Tongue (tissue), 1 donor: ENCODE measurements at regions not wholly inside any gene's neighbourhood (a gene's known extent, or its start where the extent isn't known, plus 50 kb on each side); places are given as distances from the start of the nearest gene placed in this dataset.
A peak's percentile ranks its signal among the peaks of the same experiment; 100 is the strongest.
"Not testable (repeated sequence)": the region's sequence is repeated elsewhere in the genome, so short reads cannot be mapped to it uniquely, and the experiment has no call there.

Experiments
- DNase-seq: peaks from one replicate; pipeline ENCODE4 v3.0.0-alpha.2; 2015

DNA sequence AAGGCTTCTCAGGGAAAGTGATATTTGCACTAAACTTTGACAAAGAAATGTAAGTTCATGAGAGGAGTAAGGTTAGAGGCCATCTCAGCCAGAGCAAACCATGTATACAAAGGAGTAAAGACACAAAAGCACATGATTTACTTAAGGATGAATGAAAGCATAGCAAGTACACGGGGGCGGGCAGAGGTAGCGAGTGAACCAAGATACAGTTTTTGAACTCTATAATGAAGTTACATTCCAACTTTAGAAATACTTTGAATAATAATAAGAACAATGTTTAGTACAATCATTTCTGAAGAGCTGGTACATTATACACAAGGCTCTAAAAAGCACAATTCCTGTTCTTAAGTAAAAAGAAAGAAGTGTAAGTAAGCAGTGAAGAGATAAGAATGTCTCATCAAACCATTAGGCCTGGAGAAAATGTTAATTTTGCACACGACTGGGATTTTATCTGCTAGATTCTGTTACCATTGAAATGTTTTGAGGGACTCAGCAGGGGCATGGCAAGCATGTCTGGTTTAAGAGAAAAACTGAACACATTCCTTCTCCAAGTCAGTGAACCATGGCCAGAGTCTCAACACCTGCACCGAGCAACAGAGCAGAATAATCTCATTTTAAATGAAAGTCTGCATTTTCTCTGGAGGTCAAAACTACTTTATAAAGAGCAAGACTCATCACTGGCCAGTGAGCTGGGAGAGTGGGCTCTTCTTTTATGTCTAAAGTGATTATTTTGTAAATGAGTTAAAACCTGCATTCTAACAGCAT lies 147.6 kb upstream of the TRPM3 start:
- no peak for DNase-seq

DNA sequence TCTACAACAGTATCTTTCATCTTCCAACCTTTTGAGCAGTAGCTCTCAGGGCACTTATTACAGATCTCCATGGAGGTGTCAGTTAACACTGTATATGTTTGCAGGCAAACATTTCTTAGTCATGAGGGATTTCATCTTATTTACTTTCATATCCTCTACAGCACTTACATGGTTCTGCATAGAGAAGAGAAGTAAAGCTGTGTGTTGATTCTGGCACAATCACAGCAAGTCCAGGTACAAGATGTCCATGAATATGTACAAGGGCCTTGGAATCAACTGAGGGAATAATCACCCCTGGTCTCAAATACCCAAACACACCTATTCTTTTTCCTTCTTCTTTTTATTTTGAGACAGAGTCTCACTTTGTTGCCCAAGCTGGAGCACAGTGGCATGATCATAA lies 142.0 kb upstream of the TRPM3 start:
- no peak for DNase-seq

DNA sequence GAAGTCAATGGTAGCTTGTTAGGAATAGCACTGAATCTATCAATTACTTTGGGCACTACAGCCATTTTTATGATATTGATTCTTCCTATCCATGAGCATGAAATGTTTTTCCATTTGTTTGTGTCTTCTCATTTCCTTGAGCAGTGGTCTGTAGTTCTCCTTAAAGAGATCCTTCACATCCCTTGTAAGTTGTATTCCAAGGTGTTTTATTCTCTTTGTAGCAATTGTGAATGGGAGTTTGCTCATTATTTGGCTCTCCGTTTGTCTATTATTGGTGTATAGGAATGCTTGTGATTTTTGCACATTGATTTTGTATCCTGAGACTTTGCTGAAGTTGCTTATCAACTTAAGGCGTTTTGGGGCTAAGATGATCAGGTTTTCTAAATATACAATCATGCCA lies 139.0 kb upstream of the TRPM3 start:
- DNase-seq, result not testable (repeated sequence)

DNA sequence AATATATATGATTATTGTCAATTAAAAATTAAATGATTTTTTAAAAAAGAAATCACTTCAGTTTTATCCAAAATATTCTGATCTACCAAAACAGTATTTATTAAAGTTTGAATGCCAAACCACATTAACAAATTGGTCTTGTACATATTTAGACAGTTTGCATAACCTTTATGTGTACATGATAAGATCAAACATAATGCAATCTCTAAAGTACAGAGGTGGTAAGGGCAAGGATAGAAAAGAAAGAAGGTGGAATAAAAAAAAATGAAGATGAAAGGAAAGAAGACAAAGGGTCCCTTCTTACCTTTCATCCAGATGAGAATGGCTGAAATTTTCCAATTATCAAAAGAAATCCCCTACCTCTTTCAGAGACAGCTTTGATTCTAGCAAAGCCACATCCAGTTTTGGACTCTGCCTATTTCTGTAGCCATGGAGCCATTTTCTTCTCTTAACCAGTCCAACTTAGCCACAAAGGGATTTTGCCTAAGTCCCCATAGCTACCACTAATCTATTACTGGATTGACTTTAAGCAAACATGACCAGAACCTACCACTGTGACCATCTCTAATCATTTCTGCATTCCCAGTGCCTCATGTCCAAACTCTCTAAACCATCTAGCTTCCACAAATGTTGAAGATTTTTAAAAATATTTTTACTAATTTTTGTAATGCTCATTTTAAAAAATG lies 133.3 kb upstream of the TRPM3 start:
- DNase-seq, result no peak

DNA sequence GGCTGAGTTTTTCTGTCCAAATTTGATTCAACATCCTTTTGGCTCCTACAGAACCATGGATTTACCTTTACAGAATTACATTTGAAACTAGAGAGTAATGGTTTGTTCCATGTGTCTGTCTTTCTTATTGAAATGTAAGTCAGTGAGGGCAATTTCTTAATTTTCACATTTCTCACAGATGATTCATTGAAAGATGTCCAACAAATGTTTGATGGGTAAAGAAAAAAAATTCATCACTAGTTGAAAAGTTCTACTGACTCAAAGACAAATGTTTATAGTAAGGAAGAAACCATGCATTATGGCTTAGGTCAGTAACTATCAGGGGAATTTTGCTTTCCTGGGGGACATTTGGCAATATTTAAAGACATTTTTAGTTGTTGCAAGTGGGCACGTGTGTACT lies 131.6 kb upstream of the TRPM3 start:
- DNase-seq, result no peak

DNA sequence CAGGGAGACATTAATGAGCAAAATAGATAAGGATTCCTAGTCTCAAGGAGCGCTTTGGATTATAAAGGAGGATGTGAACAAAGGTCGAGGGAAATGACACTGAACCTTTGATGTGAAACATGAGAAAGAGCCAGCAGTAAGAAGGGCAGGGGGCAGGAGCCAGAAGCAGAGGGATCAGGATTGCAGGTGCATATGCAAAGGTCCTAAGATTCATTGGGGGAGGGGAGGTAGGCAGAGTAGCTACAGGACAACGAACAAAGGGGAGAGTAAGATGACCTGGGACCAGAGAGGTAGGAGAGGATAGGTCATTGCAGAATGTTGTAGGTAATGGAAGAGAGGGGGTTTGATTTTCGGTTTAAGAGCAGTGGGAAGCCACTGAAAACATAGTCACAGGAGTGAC lies 129.2 kb upstream of the TRPM3 start:
- no peak for DNase-seq

DNA sequence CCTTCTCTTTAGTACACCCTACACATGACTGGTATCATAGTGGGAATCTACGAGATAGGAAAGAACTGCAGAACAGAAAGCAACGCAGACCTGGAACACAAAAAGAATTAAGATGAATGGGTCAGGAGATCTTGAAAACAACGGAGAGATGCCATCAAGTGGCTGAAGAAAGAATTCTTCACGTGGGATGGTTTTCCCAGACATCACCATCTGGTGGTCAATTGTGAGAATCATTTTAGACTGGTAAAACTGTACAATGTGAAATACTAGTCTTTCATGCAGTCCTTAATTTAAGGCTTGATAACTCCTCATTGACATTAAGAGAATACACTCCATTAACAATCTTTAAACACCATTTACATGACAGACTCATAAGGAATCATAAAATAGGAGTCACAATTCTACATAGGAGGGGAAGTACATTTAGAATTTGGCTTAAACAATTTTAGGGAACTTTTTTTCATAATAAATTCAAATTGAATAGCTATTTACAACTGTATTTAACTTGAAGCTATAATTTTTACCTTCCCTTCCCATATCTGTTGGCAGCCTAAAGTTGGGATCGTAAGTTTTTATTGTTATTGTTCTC lies 128.4 kb upstream of the TRPM3 start:
- peak; percentile 80 for DNase-seq

DNA sequence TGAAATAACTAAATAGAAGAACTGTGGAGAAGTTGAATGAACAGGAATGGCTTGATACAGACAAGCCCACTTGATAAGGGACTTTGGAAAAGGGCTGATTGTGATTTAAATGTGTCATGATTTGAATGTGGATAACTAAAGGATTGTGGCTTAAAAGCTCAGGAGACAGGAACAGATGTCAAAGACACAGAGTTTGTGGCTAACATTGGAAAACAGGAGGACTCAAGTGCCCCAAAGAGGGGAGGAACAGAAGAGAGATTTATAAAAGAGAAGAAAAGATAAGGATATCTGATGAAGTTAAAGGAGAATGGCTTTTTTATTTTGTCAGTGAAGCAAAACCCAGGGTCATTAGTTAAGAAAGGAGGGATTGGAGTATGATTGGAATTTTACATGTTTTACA lies 124.2 kb upstream of the TRPM3 start:
- no peak for DNase-seq

DNA sequence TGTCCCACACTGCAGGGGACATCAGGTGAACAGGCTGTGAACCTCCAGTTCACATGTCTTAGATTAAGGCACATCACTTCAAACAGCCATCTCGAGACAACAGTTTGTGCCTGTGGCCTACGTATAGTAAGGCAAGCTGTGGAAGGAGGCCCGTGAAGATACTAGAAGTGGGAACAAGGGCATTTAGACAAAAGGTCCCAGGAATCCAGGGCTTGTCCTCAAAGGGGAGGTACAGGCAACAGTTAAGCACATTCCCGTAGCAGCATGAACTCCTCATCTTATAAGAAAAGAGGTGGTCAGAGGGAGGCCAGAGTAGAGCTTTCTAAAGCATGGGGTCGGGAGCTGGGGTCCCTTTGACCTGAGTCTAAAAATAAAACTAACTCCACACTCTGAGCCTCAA lies 122.5 kb upstream of the TRPM3 start:
- no peak for DNase-seq

DNA sequence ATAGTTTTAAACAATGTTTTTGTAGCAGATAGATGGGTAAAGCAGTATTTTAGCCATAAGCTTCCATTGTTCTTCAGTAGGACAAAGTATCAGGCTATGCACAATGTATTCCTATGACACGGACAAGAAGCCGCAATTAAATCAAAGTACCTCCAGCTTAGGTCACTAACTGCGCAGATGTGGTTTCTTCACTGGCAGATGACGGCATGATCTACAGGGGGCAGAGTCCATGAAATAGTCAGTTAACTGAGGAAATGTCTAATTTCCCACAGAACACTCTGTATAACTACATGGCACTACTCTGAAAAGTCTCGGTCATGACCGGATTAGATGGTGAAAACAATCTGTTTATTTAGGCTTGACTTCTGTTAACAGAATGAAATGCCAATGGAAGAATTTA lies 120.7 kb upstream of the TRPM3 start:
- no peak for DNase-seq

DNA sequence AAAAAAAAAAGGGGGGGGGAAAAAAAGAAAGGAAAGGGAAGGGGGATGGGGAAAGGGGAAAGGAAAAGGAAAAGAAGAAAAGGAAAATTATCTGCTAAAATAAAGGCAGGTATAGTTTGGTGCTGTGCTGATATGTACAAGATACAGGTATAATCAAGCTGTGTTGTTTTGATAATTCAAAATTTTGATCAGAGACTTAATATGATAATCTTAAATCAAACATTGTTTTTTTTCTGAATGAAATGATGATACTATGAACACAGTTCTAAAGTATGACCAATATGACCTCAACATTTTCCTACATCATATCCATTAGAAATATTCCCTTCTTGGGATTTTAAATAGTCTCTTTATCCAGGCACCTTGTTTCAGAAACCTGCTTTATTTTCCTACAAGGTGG lies 115.6 kb upstream of the TRPM3 start:
- DNase-seq, result no peak

DNA sequence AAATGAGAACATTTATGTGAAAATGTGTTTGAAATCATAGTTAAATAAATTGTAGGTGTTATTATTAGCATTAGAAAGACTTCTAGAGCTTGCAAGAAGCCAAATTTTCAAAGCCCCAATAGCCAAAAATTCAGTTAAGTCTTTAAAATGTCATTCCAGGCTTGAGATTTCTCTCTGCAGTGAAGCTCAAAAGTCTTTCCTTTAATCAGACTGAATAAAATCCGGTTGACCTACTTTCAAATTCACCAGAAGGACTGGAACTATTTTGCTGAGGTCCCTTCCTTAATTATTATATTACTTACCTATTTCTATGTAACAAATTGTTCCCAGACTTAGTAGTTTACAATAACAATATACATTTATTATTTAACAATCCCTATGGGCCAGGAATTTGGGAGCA lies 112.2 kb upstream of the TRPM3 start:
- DNase-seq, result no peak

DNA sequence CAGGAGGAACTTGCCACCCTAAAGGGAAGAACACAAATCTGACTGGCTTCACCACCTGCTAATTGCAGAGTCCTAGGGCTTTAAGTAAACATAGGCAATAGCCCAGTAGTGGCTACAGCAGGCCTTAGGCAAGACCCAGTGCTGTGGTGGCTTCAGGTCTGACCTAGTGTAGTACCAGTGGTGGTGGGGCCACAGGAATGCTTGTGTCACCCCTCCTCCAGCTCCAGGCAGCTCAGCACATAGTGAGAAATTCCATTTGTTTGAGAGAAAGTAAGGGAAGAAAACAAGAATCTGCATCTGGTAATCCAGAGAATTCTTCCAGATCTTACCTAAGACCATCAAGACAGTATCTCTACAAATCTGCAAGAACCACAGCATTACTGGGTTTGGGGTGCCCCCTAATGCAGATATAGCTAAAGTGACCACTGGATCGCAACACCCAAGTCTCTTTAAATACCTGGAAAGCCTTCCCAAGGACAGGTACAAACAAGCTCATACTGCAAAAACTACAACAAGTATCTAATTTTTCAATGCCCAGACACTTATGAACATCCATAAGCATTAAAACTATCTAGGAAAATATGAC lies 102.6 kb upstream of the TRPM3 start:
- DNase-seq, result no peak

DNA sequence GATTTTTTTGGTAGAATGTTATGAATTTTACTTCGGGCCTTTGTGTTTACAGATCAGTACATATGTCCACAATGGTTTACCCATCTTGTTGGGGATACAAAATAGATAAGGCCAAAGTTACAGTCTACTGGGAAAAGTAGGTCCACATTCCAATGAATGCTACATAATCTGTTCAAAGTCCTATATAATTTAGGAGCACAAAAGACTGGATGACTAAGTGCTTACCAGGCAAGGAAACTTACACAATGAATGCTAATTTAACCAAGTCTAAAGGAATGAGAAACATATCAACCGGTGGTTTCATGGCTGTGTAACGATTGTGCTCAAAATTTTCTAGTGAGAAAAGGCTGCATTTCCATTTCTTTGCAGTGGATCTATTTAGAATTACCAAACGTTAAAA lies 97.4 kb upstream of the TRPM3 start:
- DNase-seq, result no peak

DNA sequence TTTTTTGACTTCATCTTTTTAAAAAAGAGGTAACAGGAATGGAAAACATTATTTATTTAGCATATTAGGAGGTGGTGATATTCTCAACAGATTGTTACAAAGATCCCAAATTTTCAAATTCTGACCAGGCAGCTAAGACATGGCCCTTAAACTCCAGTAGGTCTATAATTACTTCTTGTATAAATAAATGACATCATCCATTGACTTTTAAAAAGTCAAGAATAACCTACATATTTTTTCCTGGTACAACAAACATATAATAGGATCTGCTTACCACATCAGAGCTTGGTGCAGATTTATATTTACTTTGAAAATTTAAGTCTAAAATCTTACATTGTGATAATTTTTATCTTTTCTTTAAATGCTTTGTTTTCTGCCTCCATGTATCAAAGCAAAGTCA lies 92.2 kb upstream of the TRPM3 start:
- no peak for DNase-seq

DNA sequence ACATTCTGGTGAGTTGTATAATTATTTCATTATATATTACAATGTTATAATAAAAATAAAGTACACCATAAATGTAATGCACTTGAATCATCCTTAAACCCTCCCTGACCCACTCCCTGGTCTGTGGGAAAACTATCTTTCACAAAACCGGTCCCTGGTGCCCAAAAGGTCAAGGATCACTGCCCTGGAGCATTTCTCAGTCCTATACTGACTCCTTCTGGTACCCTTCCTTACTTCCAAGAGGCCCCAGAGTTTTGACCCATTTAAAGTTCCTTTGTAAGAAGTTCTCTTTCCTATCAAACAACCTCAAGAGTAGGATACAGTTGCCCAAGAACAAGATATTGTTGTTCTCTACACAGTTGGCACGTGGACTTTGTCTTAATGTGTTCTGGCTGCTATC lies 88.9 kb upstream of the TRPM3 start:
- no peak for DNase-seq

DNA sequence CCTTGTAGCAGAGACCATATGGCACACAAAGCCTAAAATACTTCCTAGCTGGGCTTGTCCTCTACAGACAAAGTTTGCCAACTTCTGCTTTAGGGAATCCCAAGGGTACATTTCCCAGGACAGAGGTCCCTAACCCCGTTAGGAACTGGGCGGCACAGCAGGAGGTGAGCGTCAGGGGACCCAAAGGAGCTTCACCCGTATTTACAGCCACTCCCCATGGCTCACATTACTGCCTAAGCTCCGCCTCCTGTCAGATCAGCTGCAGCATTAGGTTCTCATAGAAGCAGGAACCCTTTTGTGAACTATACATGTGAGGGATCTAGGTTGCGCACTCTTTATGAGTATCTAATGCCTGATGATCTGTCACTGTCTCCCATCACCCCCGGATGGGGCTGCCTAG lies 88.5 kb upstream of the TRPM3 start:
- DNase-seq, result no peak

DNA sequence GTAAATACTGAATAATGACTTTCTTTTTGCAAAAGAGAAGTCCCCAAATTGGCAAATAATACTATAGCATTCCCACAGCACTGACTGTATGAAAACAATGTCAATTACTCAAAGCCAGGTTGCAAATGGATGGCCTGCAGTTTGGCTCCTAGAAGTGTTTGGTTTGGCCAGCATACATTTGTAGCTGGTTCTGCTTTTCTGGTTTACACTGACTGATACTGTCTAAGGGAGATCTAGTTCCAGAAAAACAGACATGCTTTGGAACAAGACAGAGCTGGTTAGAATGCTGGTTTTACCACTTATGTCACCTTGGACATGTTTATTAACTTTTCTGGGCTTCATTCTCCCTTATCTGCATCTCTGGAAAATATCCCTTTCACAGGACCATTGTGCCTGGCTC lies 81.5 kb upstream of the TRPM3 start:
- DNase-seq, result no peak

DNA sequence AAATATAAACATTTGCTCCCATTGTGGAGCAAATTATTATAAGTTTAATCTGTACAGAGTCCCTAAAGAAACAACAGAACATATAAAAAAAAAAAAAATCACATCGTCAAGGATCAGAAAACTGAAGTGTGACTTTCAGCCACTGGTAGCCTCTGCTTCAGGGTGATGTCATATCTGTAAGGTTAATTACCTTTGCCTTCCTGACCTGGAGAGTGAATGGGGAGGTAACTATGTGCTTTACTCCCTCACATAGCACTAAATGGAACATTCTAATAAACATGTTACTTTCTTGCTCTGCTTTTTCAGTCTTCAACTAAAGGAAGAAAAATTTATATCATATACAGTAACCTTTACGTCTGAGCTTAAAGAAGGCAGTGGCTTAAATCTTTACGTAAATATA lies 70.3 kb upstream of the TRPM3 start:
- DNase-seq, result no peak

DNA sequence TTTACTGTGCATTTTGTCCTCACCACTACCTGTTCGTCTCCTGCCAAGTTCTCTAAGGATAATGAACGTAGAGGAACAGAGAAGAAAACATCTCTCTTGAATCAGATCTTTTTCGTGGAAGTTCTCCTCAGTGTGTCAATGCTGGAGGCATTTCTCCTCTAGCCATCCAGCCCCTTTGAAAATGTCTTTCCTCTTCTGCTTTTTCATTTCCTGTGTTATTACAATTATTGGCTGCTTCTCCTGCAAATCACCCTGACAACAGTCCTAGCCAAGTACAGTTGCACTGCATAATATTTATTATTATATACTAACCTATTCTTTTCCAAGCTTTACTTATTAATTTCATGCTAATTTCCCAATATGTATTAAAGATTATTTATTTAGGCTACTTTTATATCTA lies 61.8 kb upstream of the TRPM3 start:
- no peak for DNase-seq

DNA sequence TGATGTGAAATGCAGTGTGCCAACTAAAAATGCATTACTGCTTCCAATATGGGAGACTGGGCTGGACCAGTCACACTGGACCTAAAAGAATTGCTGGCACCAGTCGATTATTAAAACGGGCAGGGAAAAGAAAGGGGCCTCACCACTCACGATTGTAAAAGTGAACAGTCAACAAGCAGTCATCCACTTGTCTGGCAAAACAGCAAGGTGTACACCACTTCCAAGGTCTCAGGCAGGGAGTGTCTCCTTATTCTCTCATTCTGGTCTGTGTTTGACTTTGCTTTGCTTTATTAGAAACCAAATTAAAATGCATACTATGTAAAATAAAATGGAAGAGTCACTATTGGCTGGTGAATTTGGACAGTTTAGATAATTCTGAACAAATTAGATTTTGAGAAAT lies 57.8 kb upstream of the TRPM3 start:
- no peak for DNase-seq

DNA sequence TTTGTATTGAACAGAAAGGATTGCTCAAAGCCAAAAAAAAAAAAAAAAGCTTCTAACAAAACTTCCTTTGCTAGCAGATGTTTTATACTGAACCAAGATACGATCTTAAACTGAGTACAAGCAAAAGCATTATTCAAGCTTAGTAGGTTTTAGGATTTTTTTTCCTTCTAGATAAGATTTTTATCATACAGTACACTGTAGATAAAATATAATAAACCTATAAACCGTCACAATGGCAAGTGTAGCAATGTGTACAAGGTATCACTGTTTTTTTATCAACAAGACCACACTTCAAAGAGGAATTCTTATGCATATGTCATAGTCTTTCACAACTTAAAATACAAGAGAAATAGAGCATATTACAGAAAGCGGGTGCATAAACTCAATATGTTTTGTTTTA lies 56.5 kb upstream of the TRPM3 start:
- DNase-seq, result no peak

DNA sequence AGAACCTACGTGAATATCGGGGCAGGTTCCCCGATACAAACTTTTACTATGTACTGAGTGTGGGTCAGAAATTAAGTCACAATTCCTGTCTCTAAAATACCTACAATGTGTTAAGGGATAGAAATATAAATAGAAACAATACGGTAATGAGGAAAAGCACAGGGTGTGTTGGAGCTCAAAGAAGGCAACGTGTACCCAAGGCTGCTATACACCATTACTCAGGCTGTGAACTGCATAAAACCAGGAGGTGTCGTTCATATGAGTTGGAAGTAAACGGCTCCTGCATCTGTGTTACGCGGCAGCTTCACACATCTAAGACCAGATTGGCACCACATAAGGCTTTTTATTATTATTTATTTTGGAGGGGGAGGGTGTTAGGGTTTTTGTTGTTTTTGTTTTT lies 50.1 kb upstream of the TRPM3 start:
- no peak for DNase-seq
